CD4-positive, alpha-beta T cell treated with Interferon gamma for 1 hour (primary cell): ENCODE measurements at regions not wholly inside any gene's neighbourhood (a gene's known extent, or its start where the extent isn't known, plus 50 kb on each side); places are given as distances from the start of the nearest gene placed in this dataset.
"Not testable (repeated sequence)": the region's sequence is repeated elsewhere in the genome, so short reads cannot be mapped to it uniquely, and the experiment has no call there.

Source experiments
- DNase-seq: peaks from one replicate; pipeline ENCODE4 v3.0.0-alpha.2; 2020

- DNase-seq, result no peak
Measured at GRCh38 chr11:121936781-121937447, 179.1 kb downstream of the BLID start.

- no peak for DNase-seq
Measured at GRCh38 chr11:121936370-121936769, 179.6 kb downstream of the BLID start.

DNA sequence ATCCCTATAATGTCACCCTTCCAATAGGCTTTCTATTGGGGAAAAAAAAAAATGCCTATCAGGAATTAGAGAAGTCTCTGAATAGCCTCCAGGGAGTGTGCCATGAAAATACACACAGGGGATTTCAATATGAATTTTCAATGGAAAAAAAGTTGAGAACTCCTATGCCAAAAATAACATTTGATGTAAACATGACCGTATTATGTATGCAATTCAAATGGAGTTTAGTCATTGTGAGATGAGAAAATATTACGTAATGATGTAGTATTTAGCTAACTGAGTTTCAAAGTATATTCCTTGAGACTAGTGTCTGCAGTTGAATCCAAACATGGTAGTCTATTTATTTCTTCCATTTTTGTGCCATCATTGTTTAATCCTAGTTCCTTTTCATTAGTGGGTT lies 182.3 kb downstream of the BLID start:
- no peak for DNase-seq

DNA sequence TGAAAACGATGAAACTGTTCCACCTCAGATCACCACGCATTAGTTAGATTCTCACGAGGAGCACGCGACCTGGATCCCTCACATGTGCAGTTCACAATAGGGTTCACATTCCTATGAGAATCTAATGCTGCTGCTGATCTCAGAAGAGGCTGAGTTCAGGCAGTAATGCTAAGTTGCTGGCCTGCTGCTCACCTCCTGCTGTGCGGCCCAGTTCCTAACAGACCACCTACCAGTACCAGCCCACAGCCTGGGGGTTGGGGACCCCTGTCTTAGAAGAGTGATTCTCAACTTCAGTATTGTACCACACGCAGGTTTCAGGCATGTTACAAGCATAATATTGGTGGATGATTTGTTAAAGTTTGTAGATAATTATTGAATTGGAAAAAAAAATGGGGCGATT lies 182.7 kb downstream of the BLID start:
- DNase-seq, result no peak

DNA sequence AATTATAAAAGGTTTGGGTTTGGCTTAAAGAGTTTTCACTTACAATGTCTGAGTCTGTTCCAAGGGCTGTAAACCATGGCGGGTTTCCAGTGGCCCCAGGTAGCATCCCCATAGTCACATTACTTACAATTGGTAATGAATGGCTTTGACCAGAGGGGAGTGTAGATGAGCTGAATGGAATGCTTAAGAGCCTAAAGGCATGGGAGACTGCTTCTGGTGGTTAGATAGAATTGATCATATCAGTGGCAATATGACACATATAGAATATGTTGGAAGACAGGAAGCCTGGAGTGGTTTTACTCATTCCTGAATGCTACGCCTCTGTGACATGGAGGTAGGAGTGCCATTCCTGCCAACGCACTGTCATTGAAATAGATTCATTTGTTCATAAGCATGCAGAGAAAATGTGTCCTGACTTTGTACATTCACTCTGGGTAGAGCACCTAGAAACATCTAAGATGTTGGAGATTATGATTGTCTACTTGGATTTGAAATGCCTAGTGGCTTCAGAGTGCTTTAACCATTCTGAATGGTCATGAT lies 183.3 kb downstream of the BLID start:
- DNase-seq, result no peak

GRCh38 chr11:121931748-121932352 lies 184.2 kb downstream of the BLID start:
- DNase-seq, result no peak

GRCh38 chr11:121931121-121931520 lies 184.9 kb downstream of the BLID start:
- DNase-seq, result no peak

GRCh38 chr11:121930004-121930965 lies 185.7 kb downstream of the BLID start:
- no peak for DNase-seq

- no peak for DNase-seq
Measured at GRCh38 chr11:121929581-121929980, 186.4 kb downstream of the BLID start.

DNA sequence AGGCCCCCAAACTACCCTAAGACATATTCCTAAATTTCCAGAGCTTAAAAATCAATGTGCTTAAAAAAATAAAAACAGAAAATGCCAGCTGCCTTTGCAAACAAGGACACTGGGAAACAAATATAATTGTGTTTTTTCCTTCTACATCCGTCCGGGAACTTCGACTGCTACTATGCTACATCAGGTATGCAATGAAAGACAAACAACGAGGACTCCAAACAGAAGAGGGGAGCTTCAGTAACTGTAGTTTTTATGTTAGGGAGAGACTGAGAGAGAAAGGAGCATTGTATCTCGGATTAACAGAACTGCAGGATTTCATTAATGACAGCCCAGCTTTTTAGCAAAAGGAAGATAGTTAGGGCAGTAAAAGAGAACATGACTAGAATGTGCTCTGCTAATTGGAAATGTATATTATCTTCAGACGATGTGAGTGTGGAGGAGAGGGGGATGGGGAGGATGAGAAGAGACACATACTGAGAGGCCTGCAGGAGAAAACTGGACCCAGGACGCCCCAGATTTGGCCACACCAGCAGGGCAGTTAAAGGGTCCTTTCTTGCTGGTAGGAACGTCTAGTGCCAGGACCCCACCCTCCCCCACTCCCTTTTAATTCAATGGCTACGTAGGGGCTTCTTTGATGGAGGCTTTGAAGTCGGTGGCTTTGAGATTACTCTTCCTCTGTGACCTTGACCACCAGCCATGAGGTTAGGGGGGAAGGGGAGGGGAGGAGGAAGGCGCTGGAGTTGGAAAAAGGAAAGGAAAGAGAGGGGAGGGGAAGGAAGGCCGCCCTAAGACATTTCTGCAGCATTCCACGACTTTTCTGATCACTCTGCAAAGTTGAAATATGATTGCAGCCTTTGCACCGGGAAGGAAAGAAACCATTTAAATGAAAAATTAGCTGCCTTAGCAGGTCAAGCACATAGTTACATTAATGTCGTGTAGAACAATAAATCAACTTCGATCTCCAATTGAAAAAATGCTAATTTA lies 187.1 kb downstream of the BLID start:
- no peak for DNase-seq

DNA sequence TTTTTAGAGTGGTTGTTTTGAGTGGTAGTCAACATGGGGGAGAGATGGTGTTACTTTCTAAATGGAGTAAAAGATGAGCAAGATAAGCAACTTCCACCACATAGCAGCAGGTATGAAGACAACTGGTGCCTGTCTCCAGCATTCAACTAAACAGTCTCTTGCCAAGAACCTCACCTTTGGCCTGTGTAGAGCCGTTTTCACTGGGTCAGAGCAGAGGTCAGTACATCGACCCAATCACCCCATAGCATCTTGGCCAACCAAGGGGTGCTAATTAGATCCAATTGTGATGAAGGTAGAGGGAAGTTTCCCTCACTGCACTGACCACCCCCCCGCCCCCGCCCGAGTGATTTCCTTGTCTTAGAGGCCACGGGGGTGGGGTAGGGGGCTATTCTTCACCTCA lies 188.2 kb downstream of the BLID start:
- no peak for DNase-seq

DNA sequence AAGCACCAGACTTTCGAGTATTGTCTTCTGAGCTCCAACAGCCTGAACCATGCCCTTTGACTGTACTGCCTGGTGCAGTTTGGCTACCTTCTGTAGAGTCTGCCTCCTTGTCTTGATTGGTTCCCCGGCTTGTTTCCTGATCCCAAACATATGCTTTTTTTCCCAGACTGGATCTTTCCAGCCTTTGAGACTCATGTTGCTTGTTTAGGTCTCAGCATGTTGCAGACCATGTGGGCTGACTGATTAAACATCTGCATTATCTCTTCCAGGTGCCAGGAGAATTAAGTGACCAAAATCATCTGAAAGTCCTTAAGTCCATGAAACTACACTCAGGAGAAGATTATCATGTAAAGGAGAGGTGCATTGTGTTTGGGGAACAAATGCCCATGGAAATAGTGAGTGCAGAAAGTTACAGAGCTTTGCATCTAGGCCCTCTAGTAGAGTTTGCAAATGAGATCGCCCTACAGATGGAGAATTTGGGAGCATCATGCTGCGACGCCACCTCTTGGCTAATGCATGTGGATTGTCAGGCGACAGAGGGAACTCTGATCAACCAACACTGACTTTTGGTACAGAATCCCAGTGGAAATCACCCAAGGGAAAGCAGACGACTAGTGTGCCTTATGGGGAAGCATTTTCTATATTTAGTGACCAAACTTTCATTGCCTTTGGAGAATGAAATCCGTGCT lies 188.8 kb downstream of the BLID start:
- DNase-seq, result no peak

GRCh38 chr11:121924191-121924590 lies 191.8 kb downstream of the BLID start:
- DNase-seq, result no peak

DNA sequence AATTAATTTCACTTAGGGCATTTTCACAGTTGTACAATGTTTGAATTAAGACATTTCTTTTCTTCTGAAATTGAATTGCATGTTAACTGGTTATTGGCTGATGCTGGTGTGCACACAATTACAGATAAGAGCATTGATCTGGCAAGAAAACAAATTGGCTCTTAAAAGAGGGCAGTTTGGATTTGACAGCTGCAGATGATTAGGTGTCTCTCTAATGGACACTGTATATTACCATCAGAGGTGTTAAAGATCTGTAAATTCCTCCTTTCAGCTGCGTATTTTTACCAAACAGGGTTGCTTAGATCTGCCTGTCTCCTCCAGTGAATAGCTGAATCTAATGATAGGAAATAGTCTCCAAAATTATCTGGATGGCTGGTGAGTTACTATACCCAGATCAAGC lies 198.5 kb downstream of the BLID start:
- DNase-seq, result no peak

DNA sequence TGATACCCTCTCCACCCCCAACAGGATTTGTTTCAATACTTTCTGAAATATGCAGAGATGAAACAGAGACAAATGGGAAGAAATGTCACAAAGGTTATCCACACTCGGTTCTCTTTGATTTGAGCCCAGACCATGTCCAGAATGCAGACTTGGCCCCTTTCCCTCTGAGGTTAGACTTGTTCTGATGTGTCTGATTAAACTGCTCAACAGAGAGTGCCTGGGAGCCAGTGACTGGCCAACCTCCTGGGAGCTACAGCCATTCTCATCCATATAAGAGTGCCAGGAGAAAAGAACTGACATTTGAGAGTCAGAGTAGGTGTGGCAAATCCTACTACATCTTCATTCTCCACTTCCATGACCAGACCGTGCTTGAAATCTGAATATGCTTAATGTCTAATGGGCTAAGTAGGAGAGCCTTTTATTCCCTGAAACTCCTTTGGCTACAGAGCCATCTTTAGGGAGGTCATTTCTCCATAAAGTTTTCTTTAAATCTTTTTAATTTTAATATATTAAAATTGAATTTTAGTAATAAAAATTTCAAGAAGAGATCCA lies 201.4 kb downstream of the BLID start:
- no peak for DNase-seq

DNA sequence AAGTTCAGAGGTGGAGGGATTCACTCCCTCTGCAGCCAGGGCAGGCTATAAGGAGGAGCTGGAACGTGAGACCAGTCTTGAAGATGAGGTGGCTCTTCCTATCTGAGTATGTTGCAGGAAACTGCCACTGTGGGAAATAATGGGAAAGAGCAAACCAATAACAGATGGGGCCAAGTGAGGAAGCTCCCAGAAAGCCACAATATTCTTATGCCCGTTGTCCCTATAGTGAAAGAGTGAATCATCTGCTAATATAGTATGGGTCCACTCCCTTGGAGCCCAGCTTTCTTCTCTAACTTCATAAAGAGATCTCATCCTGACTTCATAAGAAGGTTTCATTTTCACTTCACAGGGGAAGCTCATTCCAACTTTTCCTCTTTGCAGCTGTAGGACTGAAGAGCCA lies 206.4 kb downstream of the BLID start:
- no peak for DNase-seq

GRCh38 chr11:121907379-121907778 lies 208.6 kb downstream of the BLID start:
- no peak for DNase-seq

DNA sequence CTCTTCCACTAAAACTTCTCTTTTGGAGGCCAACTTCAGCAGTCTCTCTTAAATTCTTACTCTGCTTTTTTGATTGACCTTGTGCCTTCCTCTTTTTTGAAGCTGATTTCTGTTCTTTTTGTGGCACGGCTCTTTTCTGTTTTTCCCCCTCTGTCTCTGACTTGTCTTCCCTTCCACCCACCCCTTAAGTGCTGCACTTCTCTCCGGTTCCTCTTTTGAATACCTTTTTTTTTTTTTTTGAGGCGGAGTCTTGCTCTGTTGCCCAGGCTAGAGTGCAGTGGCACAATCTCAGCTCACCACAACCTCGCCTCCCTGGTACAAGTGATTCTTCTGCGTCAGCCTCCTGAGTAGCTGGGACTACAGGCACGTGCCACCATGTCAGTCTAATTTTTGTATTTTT lies 211.9 kb downstream of the BLID start:
- peak; percentile 27 for DNase-seq

- DNase-seq, result no peak
Measured at GRCh38 chr11:121901886-121902285, 214.1 kb downstream of the BLID start.

GRCh38 chr11:121901417-121901816 lies 214.6 kb downstream of the BLID start:
- not testable (repeated sequence) for DNase-seq

- no peak for DNase-seq
Measured at GRCh38 chr11:121899520-121899919, 216.5 kb downstream of the BLID start.
